Stomach (tissue), 8 donors: ENCODE measurements at regions not wholly inside any gene's neighbourhood (a gene's known extent, or its start where the extent isn't known, plus 50 kb on each side); places are given as distances from the start of the nearest gene placed in this dataset.

ENCODE experiments used
- DNase-seq, 2 donors: peaks; one replicate each; pipeline versions ENCODE4 v3.0.0 to v3.0.0-alpha.2; 2013 to 2019
- H3K27ac ChIP-seq, 5 donors: fragments of 200-600 bp in 4 of 5; sonication (generic) in 4 of 5; one replicate each; pipeline ENCODE4 v1.5.1; 2013 to 2019; ENCODE audit warnings: mild to moderate bottlenecking in 1 of 5, moderate library complexity in 1 of 5
- H3K27me3 ChIP-seq, 3 donors: fragments of 200-600 bp; sonication (generic); one replicate each; pipeline ENCODE4 v1.5.1; 2017 to 2019; ENCODE audit warnings: mixed run types in 1 of 3
- H3K36me3 ChIP-seq, 4 donors: fragments of 200-600 bp; sonication (generic); 1 replicate in 3 of 4; 2 replicates in 1 of 4; pipeline ENCODE4 v1.5.1; 2016 to 2019
- H3K4me1 ChIP-seq, 4 donors: fragments of 200-600 bp; sonication (generic); one replicate each; pipeline ENCODE4 v1.5.1; 2016 to 2019
- H3K4me3 ChIP-seq, 4 donors: fragments of 200-600 bp; sonication (generic) in 3 of 4; one replicate each; pipeline ENCODE4 v1.5.1; 2016 to 2019; ENCODE audit warnings: mild to moderate bottlenecking in 1 of 4
- H3K9me3 ChIP-seq, 4 donors: fragments of 200-600 bp; sonication (generic); one replicate each; pipeline ENCODE4 v1.5.1; 2016 to 2019
- EP300 ChIP-seq: sonication (generic); formaldehyde crosslinking; IDR thresholded peaks from one replicate; pipeline ENCODE4 v1.6.1; 2017; ENCODE audit warnings: antibody characterized with exemption
- POLR2A ChIP-seq, 4 donors: fragments of 450-650 bp; IDR thresholded peaks; one replicate each; pipeline ENCODE4 v1.6.1; 2016; ENCODE audit warnings: antibody characterized with exemption in 4 of 4, control low read depth in 2 of 4, mild to moderate bottlenecking in 1 of 4, moderate library complexity in 1 of 4
- POLR2AphosphoS5 ChIP-seq, 3 donors: sonication (generic); formaldehyde crosslinking; IDR thresholded peaks; one replicate each; pipeline ENCODE4 v1.6.1; 2016; ENCODE audit warnings: antibody characterized with exemption in 3 of 3
- whole genome bisulfite sequencing, 5 donors: extraction: QIAGEN DNeasy Blood & Tissue Kit in 3 of 5; methylation state at CpG; one replicate each; pipeline versions ENCODE4 v1.1.5 to v1.1.7; 2013 to 2018; 5-methylcytosine and 5-hydroxymethylcytosine counted together
- intact Hi-C: fragments of 100-400 bp; cut with DNase I; formaldehyde crosslinking; loops from one replicate; pipeline ENCODE4 v1.15.1; 2023; ENCODE audit warnings: low total_unique reads
- TF ChIP-seq, protein P1 (sequence below), 7 experiments: fragments of 450-650 bp in 4 of 7; fragments of 200-600 bp in 3 of 7; sonication (generic) in 3 of 7; IDR thresholded peaks; one replicate each; pipeline ENCODE4 v1.5.1; 2016 to 2019; ENCODE audit warnings: antibody characterized with exemption in 7 of 7, control low read depth in 2 of 7, mild to moderate bottlenecking in 1 of 7
- donor health status: healthy with polysubstance abuse.
- donor health status: Bipolar disorder and iron deficiency.
- donor health status: healthy.

DNA sequence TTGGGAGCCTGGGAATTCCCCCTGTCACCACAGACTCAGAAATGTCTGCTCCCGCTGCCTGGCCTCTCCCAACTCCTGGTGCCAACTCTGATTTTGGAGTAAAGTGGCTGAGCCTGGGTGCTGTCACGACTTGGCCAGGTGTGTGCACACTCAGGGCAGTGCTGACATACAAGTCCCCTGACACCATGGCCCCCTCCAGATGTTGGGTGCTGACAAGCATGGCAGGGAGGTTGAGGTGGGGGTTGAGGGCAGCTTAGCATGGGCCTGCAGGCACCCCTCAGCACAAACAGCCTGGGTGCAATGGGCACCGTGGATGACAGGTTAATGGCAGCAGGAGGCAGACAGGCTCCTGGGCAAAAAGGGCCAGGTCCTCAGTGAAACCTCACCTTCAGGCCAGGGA, 511.2 kb downstream of the SQOR start:
- Histone ChIP-seq H3K9me3 (peaks cover 0 to 21% (median 16%) of the 10 kb centered on the region in 4 donors), H3K36me3 (no peaks in the 10 kb centered on the region), H3K4me3 (no peak overlapping the region), H3K27me3 (no peaks in the 10 kb centered on the region), H3K4me1 (no peaks in the 10 kb centered on the region), H3K27ac (no peak overlapping the region)
- 68 to 92% (median 81%) methylated on average over 2 to 3 of the region's 3 CpGs for WGBS, 5 donors
- TF ChIP-seq POLR2AphosphoS5 (IDR thresholded peaks at IDR 0.05) (no peak), EP300 (no peak), POLR2A (IDR thresholded peaks at IDR 0.05) (no peak)
- TF ChIP-seq, protein P1, sequence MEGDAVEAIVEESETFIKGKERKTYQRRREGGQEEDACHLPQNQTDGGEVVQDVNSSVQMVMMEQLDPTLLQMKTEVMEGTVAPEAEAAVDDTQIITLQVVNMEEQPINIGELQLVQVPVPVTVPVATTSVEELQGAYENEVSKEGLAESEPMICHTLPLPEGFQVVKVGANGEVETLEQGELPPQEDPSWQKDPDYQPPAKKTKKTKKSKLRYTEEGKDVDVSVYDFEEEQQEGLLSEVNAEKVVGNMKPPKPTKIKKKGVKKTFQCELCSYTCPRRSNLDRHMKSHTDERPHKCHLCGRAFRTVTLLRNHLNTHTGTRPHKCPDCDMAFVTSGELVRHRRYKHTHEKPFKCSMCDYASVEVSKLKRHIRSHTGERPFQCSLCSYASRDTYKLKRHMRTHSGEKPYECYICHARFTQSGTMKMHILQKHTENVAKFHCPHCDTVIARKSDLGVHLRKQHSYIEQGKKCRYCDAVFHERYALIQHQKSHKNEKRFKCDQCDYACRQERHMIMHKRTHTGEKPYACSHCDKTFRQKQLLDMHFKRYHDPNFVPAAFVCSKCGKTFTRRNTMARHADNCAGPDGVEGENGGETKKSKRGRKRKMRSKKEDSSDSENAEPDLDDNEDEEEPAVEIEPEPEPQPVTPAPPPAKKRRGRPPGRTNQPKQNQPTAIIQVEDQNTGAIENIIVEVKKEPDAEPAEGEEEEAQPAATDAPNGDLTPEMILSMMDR (IDR thresholded peaks at IDR 0.05) = no peak
- intact Hi-C loops = no loop called here
- no peak for DNase-seq

- no peak for DNase-seq
- intact Hi-C loops = no loop called here
Measured at GRCh38 chr15:46146915-46147314, 512.1 kb downstream of the SQOR start.

GRCh38 chr15:46151786-46152185, 517.0 kb downstream of the SQOR start:
- WGBS, 5 donors = 72 to 89% (median 83%) methylated on average over 1 of the region's 1 CpG
- no peaks in the 10 kb centered on the region for H3K4me1 ChIP-seq
- intact Hi-C loops = no loop called here
- no peak overlapping the region for H3K4me3 ChIP-seq
- DNase-seq = no peak
- TF ChIP-seq, protein P1 (IDR thresholded peaks at IDR 0.05) = no peak
- TF ChIP-seq POLR2AphosphoS5 (IDR thresholded peaks at IDR 0.05) (no peak), EP300 (no peak), POLR2A (IDR thresholded peaks at IDR 0.05) (no peak)
- H3K27ac ChIP-seq = no peak overlapping the region
- H3K27me3 ChIP-seq = no peaks in the 10 kb centered on the region
- H3K9me3 ChIP-seq = peaks cover 0 to 6% (median 3%) of the 10 kb centered on the region in 4 donors
- H3K36me3 ChIP-seq = no peaks in the 10 kb centered on the region

More at GRCh38 chr15:46146915-46147314, 512.1 kb downstream of the SQOR start:
- Histone ChIP-seq H3K36me3 (no peaks in the 10 kb centered on the region), H3K27me3 (no peaks in the 10 kb centered on the region), H3K9me3 (peaks cover 0 to 21% (median 16%) of the 10 kb centered on the region in 4 donors), H3K4me3 (no peak overlapping the region), H3K27ac (no peak overlapping the region), H3K4me1 (no peaks in the 10 kb centered on the region)
- TF ChIP-seq POLR2AphosphoS5 (IDR thresholded peaks at IDR 0.05) (no peak), EP300 (no peak), POLR2A (IDR thresholded peaks at IDR 0.05) (no peak)
- TF ChIP-seq, protein P1 (IDR thresholded peaks at IDR 0.05) = no peak
- 82 to 100% (median 90%) methylated on average over 1 to 2 of the region's 2 CpGs for WGBS, 5 donors

DNA sequence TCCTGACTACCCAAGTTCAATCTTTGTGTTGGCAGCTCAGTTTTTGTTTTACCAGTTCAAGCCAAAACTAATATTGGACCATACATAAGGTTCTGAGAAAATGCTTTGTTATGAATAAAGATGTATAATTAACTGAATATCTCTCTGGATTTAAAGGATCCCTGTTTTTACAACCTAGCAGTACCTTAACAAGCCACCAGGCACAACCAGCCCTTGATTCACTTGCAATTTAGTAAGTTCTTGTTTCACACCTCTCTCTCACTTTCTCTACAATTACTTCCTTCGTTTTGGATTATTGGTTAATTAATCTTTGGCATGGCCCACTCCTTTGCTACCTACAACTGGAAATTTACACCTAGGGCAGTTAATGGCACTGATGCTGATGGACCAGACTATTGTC, 531.9 kb downstream of the SQOR start:
- H3K4me3 ChIP-seq = no peak overlapping the region
- H3K36me3 ChIP-seq = no peaks in the 10 kb centered on the region
- H3K9me3 ChIP-seq = peaks cover 4 to 38% (median 14%) of the 10 kb centered on the region in 4 donors
- H3K27ac ChIP-seq = no peak overlapping the region
- TF ChIP-seq, protein P1 (IDR thresholded peaks at IDR 0.05) = no peak
- TF ChIP-seq POLR2A (IDR thresholded peaks at IDR 0.05) = no peak
- no peak for TF ChIP-seq POLR2AphosphoS5 (IDR thresholded peaks at IDR 0.05)
- no peak for TF ChIP-seq EP300
- intact Hi-C loops = no loop called here
- 26 to 47% (median 31%) methylated on average over 1 of the region's 1 CpG for WGBS, 5 donors
- H3K27me3 ChIP-seq = no peaks in the 10 kb centered on the region
- DNase-seq = no peak
- no peaks in the 10 kb centered on the region for H3K4me1 ChIP-seq
